Sigmoid colon (tissue), 4 donors: ENCODE measurements at regions not wholly inside any gene's neighbourhood (a gene's known extent, or its start where the extent isn't known, plus 50 kb on each side); places are given as distances from the start of the nearest gene placed in this dataset.

Experiments
- POLR2A ChIP-seq, 2 donors: fragments of 450-650 bp; IDR thresholded peaks; one replicate each; pipeline ENCODE4 v1.6.1; 2016; ENCODE audit warnings: antibody characterized with exemption in 2 of 2, mild to moderate bottlenecking in 2 of 2, moderate library complexity in 2 of 2
- POLR2AphosphoS5 ChIP-seq, 4 donors: sonication (generic); formaldehyde crosslinking; IDR thresholded peaks; one replicate each; pipeline ENCODE4 v1.6.1; 2017; ENCODE audit warnings: antibody characterized with exemption in 4 of 4
- TF ChIP-seq, protein P1 (sequence below), 4 experiments: fragments of 450-650 bp in 3 of 4; fragments of 200-600 bp in 1 of 4; IDR thresholded peaks; one replicate each; pipeline ENCODE4 v1.5.1; 2016 to 2019; ENCODE audit warnings: antibody characterized with exemption in 4 of 4, mild to moderate bottlenecking in 3 of 4, moderate library complexity in 2 of 4

DNA sequence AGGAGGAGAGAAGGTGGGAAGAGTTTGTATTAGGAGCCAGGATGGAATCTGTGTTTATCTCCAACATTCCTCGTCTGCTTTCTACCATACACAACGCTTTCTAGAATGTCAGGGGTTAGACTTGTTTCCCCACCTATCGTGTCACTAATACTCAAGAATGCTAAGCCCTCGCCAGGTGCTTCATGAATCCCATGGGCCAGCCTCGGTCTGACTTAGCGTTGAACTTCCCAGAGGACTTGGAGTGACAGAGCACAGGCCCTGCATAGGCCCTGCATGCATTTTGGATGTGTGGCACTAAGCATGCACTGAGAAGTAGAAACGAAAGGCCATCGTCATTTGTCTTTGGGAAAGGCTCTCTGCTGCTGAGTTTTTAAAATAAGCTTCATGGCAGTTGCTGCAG, 328.7 kb downstream of the NSG2 start:
- TF ChIP-seq, protein P1, sequence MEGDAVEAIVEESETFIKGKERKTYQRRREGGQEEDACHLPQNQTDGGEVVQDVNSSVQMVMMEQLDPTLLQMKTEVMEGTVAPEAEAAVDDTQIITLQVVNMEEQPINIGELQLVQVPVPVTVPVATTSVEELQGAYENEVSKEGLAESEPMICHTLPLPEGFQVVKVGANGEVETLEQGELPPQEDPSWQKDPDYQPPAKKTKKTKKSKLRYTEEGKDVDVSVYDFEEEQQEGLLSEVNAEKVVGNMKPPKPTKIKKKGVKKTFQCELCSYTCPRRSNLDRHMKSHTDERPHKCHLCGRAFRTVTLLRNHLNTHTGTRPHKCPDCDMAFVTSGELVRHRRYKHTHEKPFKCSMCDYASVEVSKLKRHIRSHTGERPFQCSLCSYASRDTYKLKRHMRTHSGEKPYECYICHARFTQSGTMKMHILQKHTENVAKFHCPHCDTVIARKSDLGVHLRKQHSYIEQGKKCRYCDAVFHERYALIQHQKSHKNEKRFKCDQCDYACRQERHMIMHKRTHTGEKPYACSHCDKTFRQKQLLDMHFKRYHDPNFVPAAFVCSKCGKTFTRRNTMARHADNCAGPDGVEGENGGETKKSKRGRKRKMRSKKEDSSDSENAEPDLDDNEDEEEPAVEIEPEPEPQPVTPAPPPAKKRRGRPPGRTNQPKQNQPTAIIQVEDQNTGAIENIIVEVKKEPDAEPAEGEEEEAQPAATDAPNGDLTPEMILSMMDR (IDR thresholded peaks at IDR 0.05) = no peak
- TF ChIP-seq POLR2A (IDR thresholded peaks at IDR 0.05) (no peak), POLR2AphosphoS5 (IDR thresholded peaks at IDR 0.05) (no peak)
